Lung microvascular endothelial cell (primary cell): ENCODE measurements at regions not wholly inside any gene's neighbourhood (a gene's known extent, or its start where the extent isn't known, plus 50 kb on each side); places are given as distances from the start of the nearest gene placed in this dataset.

Experiments
- DNase-seq, 2 donors: peaks; one replicate each; pipeline versions ENCODE4 v3.0.0 to v3.0.0-alpha.2; 2010; ENCODE audit warnings: low read depth in 2 of 2

DNA sequence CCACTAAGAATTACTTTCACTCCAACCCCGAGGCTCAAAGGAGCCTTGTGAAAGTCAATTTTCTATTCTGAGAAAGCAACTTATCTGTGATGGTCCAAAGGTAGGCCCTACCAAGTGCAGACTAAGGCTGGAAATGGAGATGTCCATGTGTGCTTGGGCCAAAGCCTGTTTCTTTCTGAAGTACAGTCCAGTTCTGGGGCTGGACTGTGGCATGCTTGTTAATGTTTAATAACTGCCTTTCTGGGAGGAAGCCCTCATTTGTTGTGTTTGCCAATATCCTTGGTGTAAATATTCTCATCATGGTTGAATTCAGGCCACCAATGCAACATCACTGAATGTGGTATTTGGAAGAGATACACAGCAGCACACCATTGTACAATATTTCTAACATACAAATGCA, 182.3 kb upstream of the BCL6 start:
- no peak for DNase-seq

DNA sequence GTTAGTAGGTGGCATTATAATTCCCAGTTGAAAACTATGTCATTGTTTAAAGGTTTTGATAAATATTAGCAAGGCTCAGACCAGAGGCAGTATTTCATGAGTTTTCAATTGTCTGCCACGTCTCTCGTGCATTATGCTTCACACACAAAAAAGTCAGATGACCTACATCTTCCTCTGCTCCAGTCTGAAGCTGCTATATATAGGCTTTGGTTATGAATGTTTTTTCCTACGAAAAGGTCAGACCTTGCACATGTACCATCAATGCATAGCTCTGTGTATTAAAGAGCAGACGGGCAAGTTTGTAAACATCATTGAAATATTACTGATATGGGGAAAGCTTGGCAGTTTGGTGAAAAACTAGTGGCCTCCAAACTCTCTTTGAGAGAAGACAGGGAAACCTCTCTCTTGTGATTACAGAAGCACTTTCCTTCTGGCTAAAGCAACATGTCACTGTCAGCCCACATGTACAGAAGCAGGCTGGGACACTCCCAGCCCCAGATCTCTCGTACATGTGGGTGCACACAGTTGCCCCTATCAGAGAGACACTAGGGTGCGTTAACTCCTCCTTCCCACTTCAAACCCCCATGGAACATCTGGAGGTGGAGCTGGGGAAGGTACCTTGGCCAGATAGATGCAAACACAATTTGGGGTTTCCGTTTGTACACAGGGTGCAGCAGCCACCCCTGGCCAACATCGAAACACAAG, 184.0 kb upstream of the BCL6 start:
- no peak for DNase-seq

DNA sequence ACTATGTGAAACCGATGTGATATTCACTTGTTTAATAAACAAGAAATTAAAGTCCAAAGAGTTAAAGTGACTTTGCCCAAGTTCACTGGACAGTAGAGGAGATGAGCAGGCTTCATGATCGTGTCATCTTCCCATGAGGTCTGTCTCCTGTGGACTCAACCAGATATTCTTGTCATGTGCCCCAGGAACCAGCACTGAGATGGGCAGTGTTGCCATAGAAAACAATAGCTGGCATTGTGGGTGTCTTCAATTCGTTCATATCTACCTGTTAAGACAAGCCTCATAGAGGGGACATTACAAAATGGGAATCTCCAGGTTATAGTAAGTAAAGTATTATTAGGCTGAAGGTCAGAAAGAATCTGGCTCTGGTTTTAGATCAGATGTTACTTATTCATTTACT, 184.8 kb upstream of the BCL6 start:
- no peak for DNase-seq

DNA sequence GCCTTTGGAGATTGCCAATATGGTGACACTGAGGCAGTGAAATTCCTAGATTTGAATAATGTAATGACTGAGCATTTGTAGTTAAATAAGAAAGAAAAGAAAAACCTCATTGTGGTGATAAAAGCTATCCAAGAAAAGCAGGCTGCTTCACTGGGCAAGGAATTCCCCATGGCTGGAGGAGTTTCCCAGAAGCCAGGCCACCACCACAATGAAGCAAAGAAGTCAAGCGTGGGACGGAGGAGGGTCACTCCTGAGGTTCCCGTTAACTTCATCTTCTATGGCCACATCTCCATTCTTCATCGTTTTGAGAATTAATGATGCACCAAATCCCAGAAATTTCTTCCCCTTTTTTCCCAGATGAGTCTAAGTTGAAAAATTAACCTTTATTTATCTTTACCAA, 185.8 kb upstream of the BCL6 start:
- no peak for DNase-seq

DNA sequence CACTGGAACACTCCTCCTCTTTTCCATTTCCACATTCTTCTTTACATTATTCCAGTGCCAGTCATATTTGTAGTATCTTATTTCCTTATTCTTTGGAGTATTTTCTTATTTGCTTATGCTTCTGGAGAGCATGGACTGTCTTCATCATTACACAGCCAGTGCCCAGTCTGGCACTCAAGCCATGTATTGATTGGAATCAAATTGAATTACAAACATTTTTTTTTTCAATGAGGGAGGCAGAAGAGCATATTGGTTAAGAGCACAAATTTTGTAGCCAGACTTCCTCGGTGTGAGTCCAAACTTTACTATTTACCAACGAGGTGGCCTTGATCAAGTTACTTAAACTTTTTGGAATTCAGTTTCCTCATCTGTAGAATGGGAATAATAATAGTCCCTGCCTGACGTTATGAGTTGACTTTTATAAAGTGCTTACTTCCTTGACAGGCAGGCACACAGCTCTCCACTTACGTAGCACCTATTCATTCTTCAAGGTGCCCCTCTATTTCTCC, 186.6 kb upstream of the BCL6 start:
- DNase-seq: no peak

DNA sequence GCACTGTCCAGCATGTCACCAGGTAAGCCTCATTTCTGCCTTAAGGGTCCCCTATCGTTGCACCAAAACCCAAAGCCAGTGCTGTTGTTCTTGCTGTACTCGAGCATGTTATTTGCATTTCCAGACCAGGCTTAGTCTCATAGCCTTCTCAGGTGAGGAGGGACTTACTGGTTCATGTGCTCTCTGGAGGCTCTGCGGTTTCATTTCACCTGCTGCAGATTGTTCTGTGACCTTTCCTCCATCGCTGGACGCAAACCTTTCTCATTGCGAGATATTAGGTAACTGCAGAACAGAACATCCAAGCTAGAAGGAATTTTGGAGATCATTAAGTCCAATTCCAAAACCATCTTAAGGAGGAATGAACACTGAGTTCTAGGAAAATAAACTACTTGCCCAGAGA, 187.3 kb upstream of the BCL6 start:
- no peak for DNase-seq

DNA sequence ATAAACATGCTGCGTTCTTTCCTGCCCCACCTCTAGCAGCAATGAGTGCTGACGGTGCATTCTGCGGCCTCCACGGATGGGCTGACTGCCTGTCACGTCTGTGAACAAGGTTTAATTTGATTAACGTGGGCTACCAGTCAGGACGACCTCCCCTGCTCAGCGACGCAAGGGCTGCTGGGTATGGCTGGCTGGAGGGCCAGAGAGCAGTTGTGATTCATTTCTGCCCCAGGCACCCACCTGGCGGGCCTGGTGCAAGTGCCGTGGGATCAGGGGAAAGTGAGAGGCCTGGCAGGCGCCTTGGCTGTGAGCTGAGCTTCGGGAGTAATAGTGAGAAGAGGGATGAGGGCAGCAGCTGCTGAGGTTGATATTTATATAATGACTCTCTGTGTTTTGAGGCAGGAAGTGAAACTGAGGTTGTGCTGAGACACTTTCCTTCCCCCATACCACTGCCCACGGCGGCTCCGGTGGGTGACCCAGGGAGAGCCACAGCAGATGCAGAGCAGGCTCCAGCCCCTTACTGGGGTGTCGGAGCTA, 190.4 kb upstream of the BCL6 start:
- DNase-seq: peak in 1 of 2 donors; percentile 16

DNA sequence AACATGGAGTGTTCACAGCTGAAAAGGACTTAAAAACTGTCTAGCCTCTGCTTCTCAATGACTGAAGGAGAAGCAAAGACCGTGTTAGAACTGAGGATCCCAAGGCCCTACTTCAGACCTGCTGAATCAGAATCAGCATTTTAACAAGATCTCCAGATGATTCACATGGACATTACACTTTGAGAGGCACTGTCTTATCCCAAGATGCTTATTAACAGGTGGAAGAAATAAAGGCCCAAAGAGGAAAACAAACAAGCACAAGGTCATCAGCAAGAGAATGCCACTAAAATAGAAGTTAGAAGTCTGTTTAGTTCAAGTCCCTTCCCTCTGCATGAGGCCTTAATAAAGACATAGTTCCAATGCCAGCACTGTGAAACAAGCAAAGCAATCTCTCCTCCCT, 191.4 kb upstream of the BCL6 start:
- no peak for DNase-seq

DNA sequence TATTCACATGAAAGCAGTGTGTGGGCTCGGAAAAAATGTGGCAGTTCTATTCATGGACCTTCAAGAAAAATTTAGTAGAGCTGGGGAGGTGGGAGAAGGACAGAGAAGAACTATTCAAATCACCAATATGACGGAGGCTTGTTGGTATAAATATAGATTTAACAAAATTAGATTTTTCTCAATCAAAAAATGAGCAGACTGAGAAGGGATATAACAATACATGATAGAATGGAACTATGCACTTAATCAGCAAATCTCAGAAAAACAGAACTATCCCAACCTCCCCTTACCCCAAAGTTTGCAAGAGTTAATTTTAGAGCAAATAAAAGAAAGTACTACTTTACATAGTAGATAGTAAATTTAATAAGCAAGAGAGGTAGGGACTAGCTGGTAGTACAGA, 194.6 kb upstream of the BCL6 start:
- DNase-seq: no peak

DNA sequence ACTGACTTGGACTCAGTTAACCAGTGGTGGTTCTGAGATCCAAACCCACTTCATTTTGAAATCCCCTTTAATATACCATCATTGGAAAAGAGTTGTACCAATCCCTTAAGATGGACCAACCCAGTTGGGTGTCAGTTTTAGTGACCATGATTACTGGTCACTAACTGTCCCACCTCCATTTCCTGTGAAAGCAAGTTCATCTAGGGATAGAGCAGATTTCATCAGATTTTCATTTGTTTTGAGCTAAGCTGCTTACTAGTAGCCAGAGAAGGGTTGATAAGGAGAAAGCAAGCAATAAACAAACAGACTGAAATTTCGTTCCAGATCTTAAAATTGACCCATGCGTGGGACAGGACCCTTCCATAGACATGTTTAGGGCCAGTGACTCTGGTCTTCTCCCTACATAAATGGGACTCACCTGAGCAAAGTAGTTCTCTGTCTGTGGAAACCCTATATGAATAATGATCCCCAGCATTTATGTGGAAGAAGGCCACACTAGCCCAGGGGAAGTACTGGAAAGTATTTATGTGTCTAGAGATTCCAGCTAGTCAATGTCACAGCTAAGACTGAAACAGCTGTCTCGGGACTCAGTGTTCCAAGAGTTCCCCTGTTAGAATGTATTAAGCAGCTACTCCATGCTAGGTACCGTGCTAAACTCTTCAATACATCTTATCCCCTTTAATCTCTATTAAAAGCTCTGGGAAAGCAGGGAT, 196.0 kb upstream of the BCL6 start:
- DNase-seq: no peak

DNA sequence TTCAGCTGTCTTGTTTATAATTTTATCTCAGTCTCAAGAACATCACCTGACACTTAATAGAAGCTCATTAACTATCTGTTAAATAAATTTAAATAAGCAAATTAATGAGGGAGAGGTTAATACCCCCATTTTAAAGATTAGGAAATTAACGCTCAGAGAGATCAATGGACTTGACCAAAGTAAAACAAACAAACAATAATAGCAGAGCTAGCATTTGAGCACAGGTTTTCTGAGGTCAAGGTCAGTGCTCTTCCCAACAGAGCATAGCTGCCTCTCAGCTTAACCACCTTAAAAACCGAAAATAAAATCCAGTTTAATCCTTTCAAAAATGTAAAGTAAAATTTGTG, 196.6 kb upstream of the BCL6 start:
- DNase-seq: no peak

DNA sequence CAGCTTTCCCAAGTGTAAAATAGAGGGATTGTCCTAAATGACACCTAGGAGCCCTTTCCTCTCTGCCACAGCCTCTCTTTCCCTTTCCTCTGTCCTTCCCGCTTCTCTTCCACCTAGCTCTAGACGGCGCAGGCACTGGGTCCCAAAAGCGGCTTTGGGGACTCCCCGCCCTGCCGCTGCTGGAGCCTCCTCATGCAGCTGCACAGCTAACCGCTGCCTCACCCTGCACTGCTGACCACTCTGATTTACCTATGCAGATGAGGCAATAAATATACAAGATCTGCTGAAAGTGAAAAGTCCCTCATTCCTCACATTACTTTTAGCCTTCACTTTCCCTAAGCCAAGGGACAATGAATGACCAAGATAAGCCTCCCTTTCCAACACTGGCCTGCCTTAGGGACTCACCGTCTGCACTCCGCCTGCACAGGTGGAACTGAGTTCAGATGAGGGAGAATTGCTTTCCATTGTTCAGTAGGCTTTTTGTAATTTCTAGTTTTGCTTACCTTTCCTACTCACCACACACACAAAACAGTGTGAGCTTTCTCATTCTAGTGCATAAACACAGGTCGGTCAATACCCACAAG, 197.5 kb upstream of the BCL6 start:
- no peak for DNase-seq

DNA sequence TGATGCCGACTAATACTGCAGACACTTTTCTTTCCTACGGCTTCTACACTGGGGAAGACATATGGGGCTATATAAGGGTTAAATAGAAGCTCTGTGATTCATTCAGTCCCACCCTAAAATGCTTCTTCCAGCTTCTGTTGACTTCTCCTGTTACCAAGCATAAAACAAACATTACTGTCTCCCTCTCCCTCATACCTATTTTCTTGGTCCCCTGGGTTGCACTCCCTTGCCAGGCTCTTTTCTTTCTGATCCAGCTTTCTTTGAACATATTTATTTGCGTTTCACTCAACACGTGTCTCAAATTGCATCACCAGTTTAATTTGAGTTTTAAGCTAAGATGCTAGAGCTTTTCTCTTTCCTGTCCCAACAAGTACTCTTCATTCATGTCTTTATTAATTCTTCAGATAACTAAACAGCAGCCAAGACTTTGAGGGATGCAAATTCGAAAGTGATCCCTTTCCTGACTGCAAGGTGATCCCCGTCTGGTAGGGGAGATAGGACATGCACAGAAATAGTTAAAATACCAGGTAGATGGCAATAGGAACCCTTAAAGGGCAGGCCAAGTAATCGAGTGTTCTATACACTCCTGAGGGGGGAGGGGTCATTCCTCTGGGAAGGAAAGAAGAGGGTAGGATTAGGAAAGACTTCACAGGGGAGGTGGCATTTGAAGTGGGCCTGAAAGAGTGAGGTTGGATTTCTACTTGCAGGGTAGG, 198.6 kb upstream of the BCL6 start:
- no peak for DNase-seq

DNA sequence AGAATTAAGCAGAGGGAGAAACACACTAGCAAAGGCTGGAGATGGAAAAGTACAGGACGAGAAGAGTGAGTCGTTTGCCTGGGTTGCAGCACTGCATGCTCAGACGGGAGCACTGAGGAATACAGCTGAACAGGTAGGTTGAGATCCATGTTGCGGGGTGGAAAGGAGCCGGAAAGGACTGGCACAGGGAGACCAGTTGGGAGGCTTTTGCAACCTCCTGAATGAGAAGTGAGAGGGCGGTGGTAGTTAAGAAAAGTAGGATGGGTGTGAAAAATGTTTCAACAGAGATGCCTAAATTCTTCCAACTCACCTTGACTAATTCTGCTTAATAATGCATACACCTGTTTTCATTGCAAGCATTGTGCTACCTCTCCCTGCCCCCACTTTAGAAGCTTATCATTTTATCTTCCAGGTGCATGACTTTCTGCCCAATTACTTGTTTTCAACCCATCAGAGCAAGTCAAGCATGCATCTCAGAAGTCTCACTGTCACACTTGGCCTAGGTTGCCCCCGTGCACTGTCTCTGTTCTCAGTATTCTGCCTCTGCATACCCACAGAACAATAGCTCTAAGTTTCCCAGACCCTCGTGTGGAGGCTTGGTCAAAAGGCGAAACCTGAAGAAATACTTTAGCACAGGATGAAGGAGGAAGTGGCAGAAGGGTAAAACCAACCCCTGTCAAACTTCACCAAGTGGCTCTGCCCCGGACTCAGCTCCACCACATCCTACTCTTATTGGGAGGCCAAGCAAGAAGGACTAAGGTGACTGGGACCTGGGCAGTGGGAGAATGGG, 199.3 kb upstream of the BCL6 start:
- DNase-seq: no peak

DNA sequence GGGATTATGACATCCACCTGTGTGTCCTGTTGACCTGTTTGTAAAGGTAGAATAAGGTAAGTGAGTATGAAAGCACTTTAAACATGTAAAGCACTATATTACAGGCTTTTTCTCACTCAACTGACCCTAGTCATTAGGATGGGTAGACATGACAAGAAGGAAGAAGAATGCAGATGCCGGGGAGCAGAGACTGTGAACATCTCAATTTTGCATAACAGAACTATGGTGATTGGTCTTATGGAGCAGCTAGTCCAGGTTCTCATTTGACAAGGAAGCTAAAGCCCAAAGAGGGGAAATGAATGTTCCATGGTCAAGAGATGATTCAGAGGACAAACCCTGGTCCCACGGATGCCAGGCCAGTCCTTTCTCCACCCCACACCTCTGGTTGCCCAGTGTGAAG, 200.1 kb upstream of the BCL6 start:
- DNase-seq: no peak

DNA sequence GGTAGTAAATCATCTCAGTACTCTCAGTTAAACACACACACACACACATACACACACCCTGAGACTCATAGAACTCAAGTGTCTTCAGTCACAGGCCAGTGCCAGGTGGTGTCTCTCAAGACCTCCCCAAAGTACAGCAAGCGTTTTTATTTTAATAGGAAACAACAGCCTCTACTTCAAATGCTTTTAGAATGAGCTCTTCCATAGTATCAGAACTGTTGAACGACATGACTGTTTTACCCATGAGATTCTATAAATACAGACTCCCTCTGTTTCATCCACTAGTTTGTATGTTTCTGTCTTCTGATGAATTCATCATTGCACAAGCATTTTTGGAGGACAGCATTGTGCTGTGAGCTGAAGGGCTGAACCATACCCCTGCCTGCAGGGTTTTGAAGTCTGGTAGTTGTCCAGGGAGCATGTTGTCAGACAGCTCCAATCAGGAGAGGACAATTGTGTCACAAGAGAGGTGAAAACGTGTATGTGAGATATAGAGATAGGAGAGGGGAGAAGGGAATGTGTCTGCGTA, 201.0 kb upstream of the BCL6 start:
- DNase-seq: no peak

DNA sequence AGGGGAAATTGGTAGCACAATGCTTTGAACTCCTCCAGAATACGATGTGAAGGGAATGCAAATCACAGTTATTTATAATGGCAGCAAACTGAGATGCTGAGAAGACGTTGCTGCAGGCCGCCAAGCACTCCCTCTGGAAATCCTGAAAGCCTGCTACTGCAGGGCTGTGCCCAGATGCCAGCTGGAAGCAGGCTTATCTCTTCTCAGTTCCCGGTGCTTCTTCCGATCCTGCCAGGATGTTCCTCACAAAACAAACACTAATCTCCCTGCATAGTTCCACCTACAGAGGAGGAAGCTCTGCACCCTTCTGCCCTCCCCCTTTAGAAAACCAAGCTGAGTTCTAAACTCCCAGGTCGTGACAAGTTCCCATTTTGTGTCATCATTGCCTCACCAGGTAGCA, 201.7 kb upstream of the BCL6 start:
- no peak for DNase-seq

DNA sequence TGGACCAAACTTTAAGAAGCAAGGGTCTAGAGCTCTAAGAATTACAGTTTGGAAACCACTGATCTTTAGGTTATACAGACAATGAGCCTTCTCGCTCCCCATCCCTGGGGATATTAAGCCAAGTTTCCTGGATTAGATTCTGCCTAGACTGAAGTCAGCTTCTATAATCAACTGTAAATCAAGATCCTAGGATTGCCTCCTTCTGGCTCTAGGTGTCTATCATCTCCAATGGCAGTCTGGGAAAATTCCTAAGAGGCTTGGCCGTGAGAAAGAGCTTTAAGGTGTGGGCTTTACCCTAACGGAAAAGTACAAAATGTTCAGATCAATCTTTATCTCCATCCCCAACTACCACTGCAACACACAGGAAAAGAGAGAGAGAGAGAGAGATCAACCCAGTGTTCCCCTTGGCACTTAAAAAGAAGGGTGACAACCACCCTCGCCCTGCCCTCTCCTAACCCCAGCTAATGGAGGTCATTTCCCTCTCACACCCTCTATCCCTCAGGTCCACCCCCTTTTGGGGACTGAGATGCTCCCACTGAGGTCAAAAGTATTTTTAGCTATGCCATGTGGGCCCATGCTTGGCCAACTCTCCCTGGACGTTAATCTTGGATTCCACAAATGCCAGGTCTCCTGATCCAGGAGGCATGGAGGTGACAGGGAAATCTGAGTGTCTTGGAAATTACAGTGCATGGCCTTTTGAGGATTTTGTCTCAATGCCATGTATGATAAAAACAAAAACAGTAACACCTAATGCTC, 202.8 kb upstream of the BCL6 start:
- DNase-seq: no peak

DNA sequence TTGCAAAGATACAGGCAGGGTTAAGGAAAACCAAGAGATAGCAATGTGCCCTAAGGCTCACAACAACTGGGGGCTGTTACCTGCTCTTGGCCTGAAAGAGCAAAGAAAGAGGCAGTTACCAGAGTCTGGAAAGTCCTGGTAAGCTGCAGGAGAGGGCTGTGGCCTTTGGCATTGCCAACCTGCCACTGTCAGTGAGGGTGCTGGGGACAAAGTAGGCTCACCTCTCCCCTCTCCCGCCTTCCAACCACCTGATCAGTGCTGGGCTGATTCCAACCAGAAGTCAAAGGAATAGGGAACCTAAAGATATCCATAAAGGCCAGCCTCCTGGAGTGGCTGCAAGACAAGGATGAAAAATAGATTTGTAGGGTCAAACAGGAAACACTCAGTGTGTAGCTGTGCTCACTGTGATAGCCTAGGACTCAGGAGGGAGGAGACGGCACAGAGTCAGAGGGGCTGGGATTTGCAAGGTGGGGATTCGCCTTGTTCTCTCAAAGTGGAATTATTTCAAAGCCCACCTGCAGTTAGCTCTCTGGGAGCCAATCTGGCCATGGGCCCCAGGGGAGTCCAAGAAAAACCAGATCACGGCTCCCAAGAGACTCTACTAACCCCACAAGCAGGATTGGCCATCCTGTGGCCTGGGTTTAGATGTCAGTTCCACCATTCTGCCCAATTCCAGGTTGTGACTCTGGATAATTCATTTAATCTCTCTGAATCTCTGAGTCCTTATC, 204.0 kb upstream of the BCL6 start:
- DNase-seq: no peak

DNA sequence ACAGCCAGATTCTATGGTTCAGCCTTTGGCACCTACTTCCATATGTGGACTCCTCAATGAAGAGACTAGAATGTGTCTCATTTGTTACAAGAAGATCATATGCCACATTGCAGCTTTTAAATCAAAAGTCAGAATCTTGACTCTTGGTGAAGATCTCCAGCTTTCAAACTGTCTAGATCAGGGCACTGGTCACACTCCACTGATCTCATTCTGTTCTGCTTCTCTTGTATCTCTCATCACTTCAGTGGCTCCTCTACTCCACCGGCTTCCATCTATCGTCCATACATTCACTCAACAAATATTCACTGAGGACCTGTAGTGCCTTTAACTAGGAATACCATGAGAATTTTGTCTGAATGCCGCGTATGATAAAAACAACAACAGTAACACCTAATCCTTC, 203.3 kb upstream of the LPP start:
- no peak for DNase-seq
